H1 (cell line): ENCODE measurements at regions not wholly inside any gene's neighbourhood (a gene's known extent, or its start where the extent isn't known, plus 50 kb on each side); places are given as distances from the start of the nearest gene placed in this dataset.

Experiments used
- CTCF ChIA-PET: fragments of 300-600 bp; sonication (Branson Sonifier 250); formaldehyde crosslinking; loops from one replicate; lab custom pipeline; 2021; ENCODE audit not compliant: partially characterized antibody; lab: Charles Lee
- POLR2A ChIA-PET: fragments of 300-600 bp; sonication (Branson Sonifier 250); formaldehyde crosslinking; loops from one replicate; lab custom pipeline; 2021; ENCODE audit warnings: inconsistent platforms; ENCODE audit not compliant: partially characterized antibody; lab: Charles Lee
- DNase-seq, 2 experiments: peaks; one replicate each; pipeline versions ENCODE4 v3.0.0 to v3.0.0-alpha.2; 2010 to 2022; ENCODE audit warnings: low spot score in 2 of 2, low read depth in 1 of 2, mixed read lengths in 1 of 2
- FAIRE-seq: peaks from 2 replicates; lab custom pipeline; 2011; peaks lifted over from hg19 to GRCh38; lab: Jason Lieb, UNC
- H2AFZ ChIP-seq: 2 replicates; pipeline ENCODE4 v1.8.1; 2012; ENCODE audit warnings: low read length, inconsistent platforms
- H2AK5ac ChIP-seq: 2 replicates; pipeline ENCODE4 v1.6.1; 2013; ENCODE audit warnings: low read depth, low read length
- H2BK120ac ChIP-seq: replicated peaks from 2 replicates; pipeline ENCODE3; 2013; ENCODE audit warnings: low read depth, low read length, inconsistent platforms
- H2BK12ac ChIP-seq: 2 replicates; pipeline ENCODE4 v1.6.1; 2013; ENCODE audit warnings: low read depth, low read length
- H2BK15ac ChIP-seq: 2 replicates; pipeline ENCODE4 v1.6.1; 2013; ENCODE audit warnings: low read length
- H2BK20ac ChIP-seq: 2 replicates; pipeline ENCODE4 v1.6.1; 2013; ENCODE audit warnings: low read length
- H2BK5ac ChIP-seq: 2 replicates; pipeline ENCODE4 v1.6.1; 2013; ENCODE audit warnings: low read depth, low read length
- H3K14ac ChIP-seq: 2 replicates; pipeline ENCODE4 v1.6.1; 2013; ENCODE audit warnings: inconsistent platforms; ENCODE audit not compliant: insufficient read length
- H3K18ac ChIP-seq: 2 replicates; pipeline ENCODE4 v1.6.1; 2013; ENCODE audit warnings: low read length; ENCODE audit errors: extremely low read depth
- H3K23ac ChIP-seq: 2 replicates; pipeline ENCODE4 v1.6.1; 2013; ENCODE audit warnings: inconsistent platforms; ENCODE audit not compliant: insufficient read length
- H3K23me2 ChIP-seq: 2 replicates; pipeline ENCODE4 v1.6.1; 2013; ENCODE audit warnings: low read depth, low read length
- H3K27ac ChIP-seq: 2 replicates; pipeline ENCODE4 v1.6.1; 2011; ENCODE audit warnings: low read depth, low read length, inconsistent platforms
- H3K27me3 ChIP-seq, 4 experiments: replicated peaks in 1 of 4; 1 replicate in 1 of 4; 2 replicates in 3 of 4; pipeline versions ENCODE4 v1.6.1 to v1.8.1; 2011 to 2013; ENCODE audit warnings: low read length in 3 of 4, mild to moderate bottlenecking in 3 of 4, inconsistent platforms in 2 of 4, mixed read lengths in 2 of 4, moderate library complexity in 1 of 4; ENCODE audit not compliant: control insufficient read depth in 3 of 4, insufficient read depth in 3 of 4; ENCODE audit errors: extremely low read depth in 1 of 4
- H3K36me3 ChIP-seq, 4 experiments: 2 replicates each; pipeline versions ENCODE4 v1.6.1 to v1.8.1; 2011 to 2013; ENCODE audit warnings: mild to moderate bottlenecking in 4 of 4, low read length in 3 of 4, moderate library complexity in 2 of 4, control low read depth in 1 of 4, inconsistent platforms in 1 of 4; ENCODE audit not compliant: insufficient read depth in 4 of 4, control insufficient read depth in 2 of 4
- H3K4ac ChIP-seq: replicated peaks from 2 replicates; pipeline ENCODE3; 2013; ENCODE audit warnings: low read length, low read depth, mixed read lengths, inconsistent platforms; ENCODE audit not compliant: insufficient read length
- H3K4me1 ChIP-seq, 4 experiments: replicated peaks in 1 of 4; 1 replicate in 1 of 4; 2 replicates in 3 of 4; pipeline versions ENCODE4 v1.6.1 to v1.8.1; 2011 to 2013; ENCODE audit warnings: low read length in 3 of 4, inconsistent platforms in 2 of 4, mixed read lengths in 1 of 4; ENCODE audit not compliant: insufficient read depth in 4 of 4, control insufficient read depth in 3 of 4
- H3K4me2 ChIP-seq, 2 experiments: 2 replicates each; pipeline versions ENCODE4 v1.6.1 to v1.8.1; 2011 to 2013; ENCODE audit warnings: low read depth in 2 of 2, low read length in 2 of 2, control low read depth in 1 of 2, inconsistent platforms in 1 of 2, mild to moderate bottlenecking in 1 of 2; ENCODE audit not compliant: insufficient read depth in 1 of 2
- H3K4me3 ChIP-seq, 4 experiments: fragments of 200-600, 300-600 bp in 1 of 4; sonication (generic), shearing (Covaris generic), sonication (Bioruptor Twin) in 1 of 4; 2 replicates each; pipeline versions ENCODE4 v1.5.1 to v1.8.1; 2011 to 2016; ENCODE audit warnings: low read length in 4 of 4, low read depth in 3 of 4, control low read depth in 2 of 4, inconsistent platforms in 2 of 4, mild to moderate bottlenecking in 2 of 4, mixed read lengths in 1 of 4, moderate library complexity in 1 of 4; ENCODE audit not compliant: insufficient read depth in 2 of 4; ENCODE audit errors: extremely low read depth in 1 of 4
- H3K56ac ChIP-seq: replicated peaks from 2 replicates; pipeline ENCODE3; 2013; ENCODE audit warnings: low read depth, mild to moderate bottlenecking, mixed read lengths, low read length, inconsistent platforms; ENCODE audit not compliant: insufficient read length
- H3K79me1 ChIP-seq: 2 replicates; pipeline ENCODE4 v1.6.1; 2013; ENCODE audit warnings: low read depth, low read length, control low read depth
- H3K79me2 ChIP-seq, 2 experiments: 2 replicates each; pipeline versions ENCODE4 v1.6.1 to v1.8.1; 2012 to 2013; ENCODE audit warnings: low read length in 2 of 2, mild to moderate bottlenecking in 2 of 2, inconsistent platforms in 1 of 2; ENCODE audit not compliant: insufficient read depth in 2 of 2, control insufficient read depth in 1 of 2
- H3K9ac ChIP-seq, 4 experiments: replicated peaks in 1 of 4; 1 replicate in 1 of 4; 2 replicates in 3 of 4; pipeline versions ENCODE4 v1.6.1 to v1.8.1; 2011 to 2013; ENCODE audit warnings: low read depth in 3 of 4, low read length in 3 of 4, control low read depth in 2 of 4, mild to moderate bottlenecking in 2 of 4, moderate library complexity in 2 of 4, inconsistent platforms in 1 of 4; ENCODE audit errors: extremely low read depth in 1 of 4
- H3K9me3 ChIP-seq, 2 experiments: 2 replicates each; pipeline versions ENCODE4 v1.6.1 to v1.8.1; 2012 to 2013; ENCODE audit warnings: mild to moderate bottlenecking in 2 of 2, moderate library complexity in 2 of 2, control low read depth in 1 of 2, inconsistent platforms in 1 of 2, low read depth in 1 of 2, low read length in 1 of 2, mixed read lengths in 1 of 2; ENCODE audit not compliant: insufficient read depth in 2 of 2
- H4K20me1 ChIP-seq, 2 experiments: replicated peaks in 1 of 2; 2 replicates each; pipeline versions ENCODE3 to v1.8.1; 2011 to 2013; ENCODE audit warnings: inconsistent platforms in 2 of 2, low read length in 2 of 2, mild to moderate bottlenecking in 1 of 2; ENCODE audit not compliant: insufficient read depth in 2 of 2, control insufficient read depth in 1 of 2
- H4K5ac ChIP-seq: 2 replicates; pipeline ENCODE4 v1.6.1; 2013; ENCODE audit warnings: low read length, low read depth, mixed read lengths, inconsistent platforms; ENCODE audit not compliant: insufficient read length
- H4K8ac ChIP-seq: 2 replicates; pipeline ENCODE4 v1.8.0; 2013; ENCODE audit warnings: mild to moderate bottlenecking, moderate library complexity, low read length, inconsistent platforms; ENCODE audit not compliant: insufficient read depth; ENCODE audit errors: extremely low read depth
- H4K91ac ChIP-seq: replicated peaks from 2 replicates; pipeline ENCODE3; 2013; ENCODE audit warnings: low read length, mixed read lengths, inconsistent platforms; ENCODE audit not compliant: insufficient read length
- BACH1 ChIP-seq: IDR thresholded peaks from 2 replicates; pipeline ENCODE4 v1.6.1; 2012; ENCODE audit warnings: low read length, improper control_type of control experiment
- BCL11A ChIP-seq, 2 experiments: IDR thresholded peaks; one replicate each; pipeline ENCODE4 v1.6.1; 2011; ENCODE audit warnings: low read depth in 2 of 2, low read length in 2 of 2, mild to moderate bottlenecking in 2 of 2
- CBX5 ChIP-seq: fragments of 300-800, 300-1000 bp; sonication (generic); IDR thresholded peaks from 2 replicates; pipeline ENCODE4 v1.7.1; 2016; ENCODE audit warnings: antibody characterized with exemption, low read length, low read depth
- CBX8 ChIP-seq: fragments of 300-800, 300-1000 bp; sonication (generic); IDR thresholded peaks from 2 replicates; pipeline ENCODE4 v1.7.1; 2016; ENCODE audit warnings: low read depth, low read length, borderline replicate concordance
- CREB1 ChIP-seq: IDR thresholded peaks from 2 replicates; pipeline ENCODE4 v1.6.1; 2012; ENCODE audit warnings: inconsistent platforms
- GABPA ChIP-seq: IDR thresholded peaks from 2 replicates; pipeline ENCODE4 v1.6.1; 2011; ENCODE audit warnings: mild to moderate bottlenecking, low read length, moderate library complexity, borderline replicate concordance; ENCODE audit not compliant: insufficient read depth
- NANOG ChIP-seq: IDR thresholded peaks from 2 replicates; pipeline ENCODE4 v1.6.1; 2011; ENCODE audit warnings: low read length, low read depth, mild to moderate bottlenecking, inconsistent platforms; ENCODE audit not compliant: insufficient read depth, poor library complexity, severe bottlenecking
- POU5F1 ChIP-seq: IDR thresholded peaks from 2 replicates; pipeline ENCODE4 v1.6.1; 2011; ENCODE audit warnings: low read depth, mild to moderate bottlenecking, low read length, moderate library complexity
- RNF2 ChIP-seq: fragments of 200-900, 300-1000 bp; sonication (generic); IDR thresholded peaks from 2 replicates; pipeline ENCODE4 v1.7.1; 2016; ENCODE audit warnings: borderline replicate concordance, low read depth, mild to moderate bottlenecking, antibody characterized with exemption, low read length; ENCODE audit not compliant: poor library complexity, severe bottlenecking; ENCODE audit errors: missing control alignments
- SAP30 ChIP-seq: fragments of 300-600 bp; sonication (generic); IDR thresholded peaks from 2 replicates; pipeline ENCODE4 v1.7.1; 2012; ENCODE audit warnings: low read length, moderate library complexity, mild to moderate bottlenecking, inconsistent platforms; ENCODE audit not compliant: insufficient read depth, insufficient replicate concordance
- SP4 ChIP-seq: IDR thresholded peaks from 2 replicates; pipeline ENCODE4 v1.6.1; 2012; ENCODE audit warnings: low read length, inconsistent platforms
- TAF1 ChIP-seq: IDR thresholded peaks from 2 replicates; pipeline ENCODE4 v1.6.1; 2011; ENCODE audit warnings: mild to moderate bottlenecking, low read depth, low read length
- WGBS, 2 experiments: shearing (Covaris generic) in 1 of 2; methylation state at CpG; one replicate each; pipeline versions ENCODE4 v1.1.6 to v1.1.7; 2013 to 2015; ENCODE audit warnings: low lambda C conversion rate in 2 of 2, mixed read lengths in 2 of 2, inconsistent platforms in 1 of 2, low coverage in 1 of 2, missing lambda C conversion rate in 1 of 2; ENCODE audit not compliant: insufficient replicate concordance in 2 of 2, insufficient coverage in 1 of 2, insufficient read length in 1 of 2; ENCODE audit errors: extremely low coverage in 1 of 2, missing lambda C conversion rate in 1 of 2; 5-methylcytosine and 5-hydroxymethylcytosine counted together

DNA sequence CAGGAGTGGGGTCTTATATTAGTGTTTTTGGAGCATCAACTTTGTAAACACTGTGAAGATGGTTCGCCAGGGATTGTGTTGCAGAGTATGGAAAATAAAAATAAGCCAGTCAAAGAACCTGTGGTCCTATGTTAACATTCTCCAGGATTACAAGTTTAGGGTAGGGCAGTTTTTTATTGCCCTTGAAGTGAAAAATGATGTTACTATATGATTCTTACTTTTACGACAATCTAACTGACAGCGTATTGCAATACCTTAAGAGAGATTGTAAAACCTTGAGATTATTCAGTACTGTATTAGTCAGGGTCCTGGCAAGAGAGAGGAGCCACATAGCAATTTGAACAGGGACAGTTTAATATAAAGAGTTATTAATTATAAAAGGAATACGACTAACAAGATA, 144.7 kb upstream of the ZNF608 start:
- Histone ChIP-seq H3K18ac (no peak overlapping the region), H3K23ac (no peak overlapping the region), H3K79me2 (no peaks in the 10 kb centered on the region), H4K5ac (no peak overlapping the region), H4K91ac (no peak overlapping the region), H3K9ac (no peak overlapping the region), H3K4me3 (no peak overlapping the region), H3K4me2 (no peak overlapping the region), H4K8ac (no peak overlapping the region), H3K79me1 (no peaks in the 10 kb centered on the region), H3K27ac (no peak overlapping the region), H2BK15ac (no peak overlapping the region), H3K4me1 (peaks cover 0 to 9% (median 5%) of the 10 kb centered on the region in 4 experiments; a peak in 5 of 7 replicates)
- DNase-seq (no peak), FAIRE-seq (no peak)
- 90% methylated on average over 4 of the region's 4 CpGs; no CpG with 5 or more reads in 1 of the 2 experiments for WGBS, 2 experiments
- CTCF ChIA-PET: no interaction called here
- TF ChIP-seq CREB1 (no peak), POU5F1 (no peak), CBX5 (no peak), RNF2 (no peak), CBX8 (no peak), SAP30 (no peak), BACH1 (no peak), TAF1 (no peak), NANOG (no peak), SP4 (no peak), BCL11A (IDR thresholded peaks at IDR 0.05; ENCODE audit: low read depth in 2 of 2, low read length in 2 of 2) (no peak), GABPA (no peak)
- TF ChIP-seq, all 59 proteins: peak for 0
- Histone ChIP-seq H2BK5ac (no peak overlapping the region), H2AFZ (no peak overlapping the region), H4K20me1 (no peaks in the 10 kb centered on the region), H3K9me3 (peaks cover 0 to 5% of the 10 kb centered on the region in 2 experiments; a peak in 1 of 4 replicates), H3K23me2 (no peaks in the 10 kb centered on the region), H2BK20ac (no peak overlapping the region), H2BK120ac (no peak overlapping the region), H3K14ac (no peak overlapping the region), H3K56ac (no peak overlapping the region), H3K36me3 (no peaks in the 10 kb centered on the region), H3K27me3 (no peaks in the 10 kb centered on the region), H2BK12ac (no peak overlapping the region), H3K4ac (no peak overlapping the region), H2AK5ac (no peak overlapping the region)
- POLR2A ChIA-PET: no interaction called here
